ENCODE measurements at regions not wholly inside any gene's neighbourhood (a gene's known extent, or its start where the extent isn't known, plus 50 kb on each side); places are given as distances from the start of the nearest gene placed in this dataset.
A peak's percentile ranks its signal among the peaks of the same experiment; 100 is the strongest.

- no peak for TF ChIP-seq ARID4B (CRISPR knock-in tag; IDR thresholded peaks at IDR 0.05; ENCODE audit: borderline replicate concordance)
These were observed 409.3 kb downstream of the PRKD1 start (continued) for GRCh38 chr14:29518335-29518734.

GRCh38 chr14:29521526-29522137 is 406.0 kb downstream of the PRKD1 start:
- ChIA-PET CTCF (interaction anchor here (0.5 to 1.7 kb wide), 18 partner anchors 16 to 770 kb away, joined by 3 to 21 read pairs (median 4); no protein-coding TSS in a partner anchor), POLR2A (no interaction called here)
- ATAC-seq (peak; percentile 81), DNase-seq (ENCODE audit: low spot score) (peak; percentile 51)
- Mint-ChIP-seq H3K4me3 (no peak overlapping the region), H3K27me3 (ENCODE audit: low read depth) (no peaks in the 10 kb centered on the region; the same call in 1 of the 2 replicates), H3K9me3 (peaks cover 7% of the 10 kb centered on the region), H3K36me3 (no peaks in the 10 kb centered on the region), H3K4me1 (no peaks in the 10 kb centered on the region), H3K27ac (no peak overlapping the region)
- TF ChIP-seq E2F1 (CRISPR knock-in tag; IDR thresholded peaks at IDR 0.05) = no peak
- peak; percentile 36; the same call in 1 of the 2 replicates for TF ChIP-seq CTCF (IDR thresholded peaks at IDR 0.05)

All from WTC11 (cell line).